HG03045 (cell line): ENCODE measurements at regions not wholly inside any gene's neighbourhood (a gene's known extent, or its start where the extent isn't known, plus 50 kb on each side); places are given as distances from the start of the nearest gene placed in this dataset.
"Not testable (repeated sequence)": the region's sequence is repeated elsewhere in the genome, so short reads cannot be mapped to it uniquely, and the experiment has no call there.

ENCODE experiments used
- ATAC-seq: cut with Tn5 transposase; IDR thresholded peaks from one replicate; pipeline ENCODE4 v1.9.1; 2021; ENCODE audit warnings: mild to moderate bottlenecking, moderate library complexity; ENCODE audit not compliant: unreplicated experiment

DNA sequence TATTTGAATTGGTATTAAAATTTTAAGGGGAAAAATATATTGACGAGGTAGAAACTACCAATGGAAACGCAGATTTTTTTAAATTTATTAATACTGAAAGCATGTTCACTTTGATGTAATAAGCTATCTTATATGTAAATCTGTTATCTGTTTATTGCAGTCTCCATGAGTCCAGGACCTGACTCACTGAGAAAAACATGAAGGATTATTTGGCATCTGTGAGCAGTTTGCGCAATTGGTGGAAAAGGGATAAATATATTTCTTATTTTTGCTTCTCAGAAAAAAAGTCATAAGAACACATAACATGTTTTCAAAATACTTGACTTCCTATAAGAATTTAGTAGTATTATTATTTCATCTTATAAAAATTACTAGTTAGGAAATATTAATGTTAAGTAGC is 561.4 kb downstream of the ADCYAP1 start:
- ATAC-seq = no peak

DNA sequence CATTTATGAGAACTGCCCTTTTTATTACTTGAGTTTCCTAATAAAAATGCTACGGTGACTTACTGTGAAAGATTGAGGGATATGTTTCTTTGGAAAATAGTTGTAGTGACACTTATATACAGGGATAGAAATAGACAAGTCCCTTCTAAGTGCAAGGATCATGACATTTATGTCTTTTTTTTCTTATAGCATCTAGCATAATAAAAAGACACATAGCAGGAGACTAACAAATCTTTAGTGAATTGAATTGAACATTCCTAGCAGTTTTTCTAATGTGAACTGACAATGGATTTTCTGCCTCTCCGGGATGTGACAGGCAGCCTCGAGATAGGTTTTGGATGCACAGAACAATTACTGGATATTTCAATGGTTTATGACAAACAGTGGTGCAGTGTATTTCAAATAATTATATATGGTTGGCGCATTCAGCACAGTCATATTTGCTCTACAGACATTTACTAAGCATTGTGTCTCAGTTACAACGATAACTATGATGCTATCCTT is 562.8 kb downstream of the ADCYAP1 start:
- no peak for ATAC-seq

DNA sequence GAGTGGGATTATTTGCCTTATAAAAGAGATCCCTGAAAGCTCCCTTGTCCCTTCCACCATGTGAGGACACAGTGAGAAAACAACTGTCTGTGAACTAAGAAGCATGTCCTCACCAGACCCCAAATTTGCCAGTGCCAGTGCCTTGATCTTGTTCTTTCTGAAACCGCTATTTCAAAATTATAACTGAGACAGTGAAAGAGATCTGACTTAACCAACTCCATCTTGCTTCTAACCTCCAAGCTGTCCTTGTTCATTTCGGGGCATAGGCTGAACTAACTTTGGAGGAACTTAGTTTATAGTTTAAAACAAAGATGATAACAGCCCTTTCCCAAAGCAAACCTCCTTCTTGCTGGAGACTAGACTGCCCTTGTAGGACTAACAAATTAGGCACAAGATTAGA is 563.9 kb downstream of the ADCYAP1 start:
- no peak for ATAC-seq

DNA sequence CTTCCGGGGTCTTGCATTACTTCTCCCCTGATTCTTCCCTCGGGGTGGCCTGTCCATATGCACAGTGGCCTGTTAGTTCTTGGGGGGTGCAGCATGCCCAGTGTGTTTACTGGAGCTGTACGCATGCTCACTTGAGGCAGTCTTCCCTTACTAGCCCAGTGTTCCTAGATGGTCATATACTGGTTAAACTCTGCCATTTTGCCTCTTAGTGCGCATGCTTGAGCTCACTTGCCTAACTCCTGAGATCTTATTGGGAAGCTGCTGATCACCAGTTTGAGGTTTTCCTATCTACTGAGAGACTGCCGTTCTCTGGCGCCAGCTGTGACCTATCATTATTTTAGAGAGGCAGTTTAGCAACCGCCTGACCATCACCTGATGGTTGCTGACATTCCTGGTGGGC is 571.2 kb downstream of the ADCYAP1 start:
- ATAC-seq = no peak

DNA sequence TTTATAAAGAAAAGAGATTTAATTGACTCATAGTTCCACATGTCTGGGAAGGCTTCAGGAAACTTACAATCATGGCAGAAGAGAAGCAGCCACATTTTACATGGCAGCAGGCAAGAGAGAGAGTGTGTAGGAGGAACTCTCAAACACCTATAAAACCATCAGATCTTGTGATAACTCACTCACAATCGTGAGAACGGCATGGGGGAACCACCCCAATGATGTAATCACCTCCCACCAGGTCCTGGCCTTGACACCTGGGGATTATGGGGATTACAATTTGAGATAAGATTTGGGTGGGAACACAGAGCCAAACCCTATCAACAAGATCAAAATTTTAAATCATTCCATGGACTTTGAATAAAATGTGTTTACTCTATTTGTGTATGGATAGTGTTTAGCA is 575.6 kb downstream of the ADCYAP1 start:
- ATAC-seq = no peak

DNA sequence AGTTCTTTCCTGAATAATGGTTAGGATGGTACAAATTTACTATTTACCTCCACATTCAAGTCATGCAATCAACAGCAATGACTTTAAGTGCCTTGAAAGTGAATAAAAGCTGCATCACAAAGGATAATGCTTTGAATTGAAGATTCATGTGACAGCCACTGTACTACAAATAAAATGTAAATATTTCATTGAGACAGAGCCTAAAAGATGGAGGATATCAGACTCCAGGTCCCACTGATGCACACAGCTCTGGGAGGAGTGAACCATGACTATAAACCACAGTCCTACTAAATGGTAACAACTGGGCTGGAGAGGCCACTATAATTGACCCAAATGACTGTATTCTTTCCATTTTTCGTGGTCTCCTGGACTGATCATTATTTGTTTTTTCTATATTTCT is 576.9 kb downstream of the ADCYAP1 start:
- no peak for ATAC-seq

DNA sequence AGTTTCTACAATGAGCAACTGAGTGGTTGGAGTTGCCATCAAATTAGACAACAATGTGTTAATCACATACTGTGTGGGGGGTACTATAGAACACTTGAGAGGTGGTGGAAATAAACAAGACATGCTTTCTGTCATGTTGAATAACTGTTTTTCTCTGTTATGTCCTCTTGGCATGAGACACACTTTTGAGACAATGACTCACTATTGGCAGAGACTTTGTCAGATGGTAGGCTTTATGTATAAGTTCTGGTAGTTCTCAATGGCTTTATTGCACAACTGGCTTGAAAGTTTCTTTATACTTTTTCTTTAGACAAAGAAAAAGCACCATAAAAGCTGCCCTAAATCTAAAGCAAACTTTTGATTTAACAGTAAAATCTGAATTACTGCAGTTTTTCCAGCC is 578.7 kb downstream of the ADCYAP1 start:
- ATAC-seq = no peak

DNA sequence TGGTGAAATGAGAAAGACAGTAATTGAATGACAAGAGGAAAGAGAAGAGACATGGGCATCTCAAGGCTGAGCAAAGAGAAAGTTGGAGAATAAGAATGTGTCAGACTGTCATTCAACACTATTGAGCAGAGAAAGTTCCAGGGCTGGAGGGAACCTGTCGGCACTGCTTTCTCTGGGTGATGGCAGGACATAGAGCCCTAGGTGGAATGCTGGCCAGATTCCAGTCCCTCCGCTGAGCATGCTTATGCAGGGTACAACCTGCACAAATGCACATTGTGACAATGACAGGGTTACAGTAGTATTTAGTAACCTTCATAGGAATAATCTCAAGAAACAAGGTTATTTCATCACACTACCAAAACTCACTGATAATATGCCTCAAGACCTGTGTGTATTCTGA is 582.8 kb downstream of the ADCYAP1 start:
- no peak for ATAC-seq

DNA sequence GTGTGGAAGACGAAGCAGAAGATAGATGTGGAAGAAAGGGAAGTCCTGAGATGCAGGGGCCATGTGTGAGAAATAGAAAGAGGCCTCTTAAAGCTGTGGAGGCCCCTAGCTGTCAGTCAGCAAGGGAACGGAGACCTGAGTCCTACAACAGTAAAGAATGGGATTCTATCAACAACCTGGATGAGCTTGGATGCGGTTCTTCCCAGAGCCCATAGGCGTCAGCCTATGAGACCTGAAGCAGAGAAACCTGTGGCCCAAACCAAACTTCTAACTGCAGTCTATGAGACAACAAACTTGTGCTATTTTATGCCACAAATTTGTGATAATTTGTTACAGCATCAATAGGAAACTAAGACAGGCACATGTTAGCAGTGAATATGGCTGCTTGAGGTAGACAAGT is 583.7 kb downstream of the ADCYAP1 start:
- no peak for ATAC-seq

DNA sequence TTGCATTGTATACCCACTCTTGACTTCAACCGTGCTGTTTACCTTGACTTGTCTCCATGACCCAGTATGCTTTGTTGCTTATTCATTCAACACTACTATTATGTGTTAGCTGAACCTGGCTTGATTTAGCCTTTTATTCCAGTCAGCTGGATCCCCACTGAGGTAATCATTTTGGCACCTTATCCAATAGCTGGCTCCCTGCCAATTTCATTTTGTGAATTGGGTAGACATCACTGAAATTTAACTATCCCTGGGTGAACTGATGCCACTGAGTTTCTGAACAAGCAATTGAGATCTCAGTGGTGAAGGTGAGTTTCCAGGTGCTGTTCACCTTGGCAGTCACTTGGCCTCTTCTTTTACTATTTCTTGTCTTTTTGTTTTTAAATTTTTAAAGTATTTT is 584.3 kb downstream of the ADCYAP1 start:
- ATAC-seq = no peak

DNA sequence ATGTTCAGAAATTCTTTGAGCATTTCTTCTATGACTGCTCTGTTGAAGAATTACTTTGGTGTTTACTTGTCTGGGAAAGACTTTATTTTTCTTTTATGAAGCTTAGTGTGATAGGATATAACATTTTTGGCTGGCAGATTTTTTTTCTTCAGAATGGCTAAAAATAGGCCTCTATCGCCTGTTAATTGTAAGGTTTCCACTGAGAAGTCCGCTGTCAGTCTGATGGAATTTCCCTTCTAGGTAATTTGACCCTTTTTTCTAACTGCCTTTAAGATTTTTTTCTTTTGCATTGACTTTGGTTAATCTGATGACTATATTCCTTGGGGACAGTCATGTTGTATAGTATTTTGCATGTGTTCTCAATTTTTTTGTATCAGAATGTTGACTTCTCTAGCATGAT is 590.7 kb downstream of the ADCYAP1 start:
- no peak for ATAC-seq

DNA sequence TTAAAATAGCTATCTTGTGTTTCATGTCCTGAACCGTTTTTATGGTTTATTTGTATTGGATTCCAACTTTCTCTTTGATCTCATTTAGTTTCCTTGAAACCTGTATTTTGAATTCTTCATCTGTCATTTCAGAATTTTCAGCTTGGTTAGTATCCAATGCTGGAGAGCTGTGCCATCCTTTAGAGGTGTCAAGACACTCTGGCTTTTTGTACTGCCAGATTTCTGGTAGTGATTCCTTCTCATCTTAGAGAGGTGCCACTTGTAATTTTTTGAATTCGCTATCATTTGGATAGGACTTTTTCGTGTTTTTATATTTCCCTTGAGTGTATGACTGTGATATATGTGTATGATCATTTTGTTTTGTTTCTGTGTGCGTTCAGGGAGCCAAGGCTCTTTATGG is 591.4 kb downstream of the ADCYAP1 start:
- no peak for ATAC-seq

DNA sequence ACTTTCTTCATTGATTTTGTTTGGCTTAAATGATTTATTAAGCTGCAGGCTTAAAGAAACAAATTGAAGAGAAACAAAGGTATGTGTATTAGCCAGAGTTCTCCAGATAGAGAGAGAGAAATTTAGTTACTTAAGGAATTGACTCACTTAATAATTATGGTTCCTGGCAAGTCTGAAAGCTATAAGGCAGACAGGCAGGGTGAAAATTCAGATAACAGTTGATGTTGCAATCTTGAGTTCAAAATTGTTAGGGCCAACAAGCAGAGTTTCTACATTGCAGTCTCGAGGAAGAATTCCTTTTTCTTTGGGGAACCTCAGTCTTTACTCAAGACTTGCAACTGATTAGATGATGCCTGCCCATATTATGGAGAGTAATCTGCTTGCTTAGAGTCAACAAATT is 593.5 kb downstream of the ADCYAP1 start:
- no peak for ATAC-seq

DNA sequence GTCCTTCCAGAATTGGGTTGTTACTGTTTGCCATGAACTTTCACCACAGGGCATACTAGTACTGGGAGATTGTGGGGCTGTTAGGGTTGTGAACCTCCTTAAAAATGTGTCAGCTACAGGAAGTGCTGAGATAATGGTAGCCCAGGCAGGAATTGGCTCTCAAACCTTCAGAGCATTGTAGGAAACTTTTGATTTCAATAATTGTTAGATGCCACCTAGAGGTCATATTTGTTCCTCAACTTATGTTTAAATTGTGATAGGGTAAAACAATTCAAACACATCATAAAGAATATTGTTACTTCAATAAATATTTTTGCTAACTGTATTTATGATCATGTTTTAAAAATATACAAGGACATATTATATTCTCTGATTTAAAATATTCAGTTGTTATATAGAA is 594.6 kb downstream of the ADCYAP1 start:
- ATAC-seq = no peak

DNA sequence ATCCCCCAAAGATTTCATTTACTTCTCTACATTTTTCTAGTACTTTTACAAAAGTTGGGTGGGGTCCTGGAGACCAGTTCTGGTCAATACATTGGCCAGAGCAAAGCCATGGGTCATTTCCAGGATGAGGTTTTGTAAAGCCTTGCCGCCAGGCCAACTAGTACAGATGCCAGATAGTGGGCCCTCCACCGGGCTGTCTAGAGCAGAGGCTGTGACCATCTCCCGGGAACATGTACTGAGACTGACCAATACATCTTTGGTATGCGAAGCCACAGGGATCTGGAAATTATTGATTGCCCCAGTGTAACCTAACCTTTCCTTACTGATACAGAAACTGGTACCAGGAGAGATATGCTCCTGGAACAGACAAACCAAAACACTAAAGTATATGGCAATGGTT is 599.2 kb downstream of the ADCYAP1 start:
- ATAC-seq = no peak

DNA sequence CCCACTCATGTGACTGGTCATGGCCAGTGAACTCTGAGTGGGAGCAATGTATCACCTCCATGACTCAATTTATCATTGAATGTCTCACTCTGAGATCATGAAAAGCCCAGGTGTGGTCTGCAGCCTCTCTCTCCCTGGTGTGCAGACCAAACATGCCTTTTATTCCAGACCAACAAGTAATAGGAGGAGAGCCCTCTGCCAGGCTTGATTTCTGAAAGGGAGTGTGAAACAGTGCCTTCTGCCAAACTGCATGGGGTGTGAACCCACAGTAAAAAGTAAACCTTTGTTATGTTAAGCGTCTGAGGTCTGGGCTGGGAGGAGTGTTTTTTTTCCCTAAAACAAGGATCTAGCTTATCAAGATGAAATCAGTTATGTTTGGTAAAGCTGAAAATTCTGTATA is 601.2 kb downstream of the ADCYAP1 start:
- no peak for ATAC-seq

DNA sequence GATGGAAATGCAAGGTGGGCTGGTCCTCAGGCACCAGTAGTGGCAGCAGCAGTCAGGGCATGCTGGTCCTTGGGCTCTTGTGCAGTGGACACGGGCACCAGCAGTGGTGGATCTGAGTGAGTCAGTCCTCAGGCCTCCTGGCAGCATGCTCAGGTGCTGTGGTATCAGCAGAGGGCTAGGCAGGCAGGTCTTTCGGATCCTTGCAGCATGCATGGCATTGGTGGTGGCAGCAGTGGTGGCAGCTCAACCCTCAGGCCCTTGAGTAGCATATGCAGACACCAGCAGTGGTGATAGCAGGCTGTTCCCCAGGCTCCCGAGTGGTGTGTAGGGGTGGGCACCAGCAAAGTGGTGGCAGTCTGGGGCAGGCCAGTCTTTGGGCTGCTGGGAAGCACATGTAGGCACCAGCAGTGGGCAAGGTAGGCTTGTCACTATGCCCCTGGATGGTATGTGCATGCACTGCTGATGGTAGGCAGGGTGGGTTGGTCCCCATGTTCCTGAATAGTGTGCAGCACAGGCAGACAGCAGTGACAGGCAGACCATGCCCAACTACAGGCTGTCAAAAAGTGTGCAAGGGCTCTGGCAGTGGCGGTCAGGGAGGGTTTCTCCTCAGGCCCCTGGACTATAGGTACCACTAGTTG is 606.0 kb downstream of the ADCYAP1 start:
- no peak for ATAC-seq

DNA sequence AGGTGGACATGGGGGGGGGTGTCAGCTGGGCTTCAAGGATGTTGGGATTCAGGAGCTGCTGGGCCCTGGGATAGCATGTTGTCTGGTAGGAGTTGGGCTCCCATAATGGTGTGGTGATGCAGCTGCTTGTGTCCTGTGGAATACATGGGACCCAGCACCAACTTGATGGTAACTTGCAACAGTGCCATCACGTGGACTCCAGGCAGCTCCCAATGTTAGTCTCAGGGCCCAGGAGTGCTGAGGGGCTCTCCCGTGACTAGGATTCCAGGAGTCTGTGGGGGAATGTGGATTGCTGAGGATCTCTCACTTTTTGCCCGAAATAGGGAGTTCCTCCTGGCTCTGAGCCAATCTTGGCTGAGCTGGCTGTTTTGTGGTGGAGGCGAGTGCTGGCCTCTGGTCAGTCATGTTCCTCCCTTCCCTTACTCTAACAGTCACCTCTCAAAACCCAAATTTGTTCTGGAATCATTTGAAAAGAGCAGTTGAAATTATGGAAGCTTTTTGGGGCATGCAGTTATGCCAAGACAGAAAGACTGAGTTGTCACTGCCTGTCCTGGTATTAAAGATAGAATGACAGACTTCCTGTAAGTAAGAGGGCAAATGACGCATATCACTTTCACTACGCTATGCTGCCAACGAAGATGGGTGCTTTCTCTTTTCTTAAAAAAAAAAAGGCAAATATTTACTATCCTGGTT is 607.1 kb downstream of the ADCYAP1 start:
- no peak for ATAC-seq

DNA sequence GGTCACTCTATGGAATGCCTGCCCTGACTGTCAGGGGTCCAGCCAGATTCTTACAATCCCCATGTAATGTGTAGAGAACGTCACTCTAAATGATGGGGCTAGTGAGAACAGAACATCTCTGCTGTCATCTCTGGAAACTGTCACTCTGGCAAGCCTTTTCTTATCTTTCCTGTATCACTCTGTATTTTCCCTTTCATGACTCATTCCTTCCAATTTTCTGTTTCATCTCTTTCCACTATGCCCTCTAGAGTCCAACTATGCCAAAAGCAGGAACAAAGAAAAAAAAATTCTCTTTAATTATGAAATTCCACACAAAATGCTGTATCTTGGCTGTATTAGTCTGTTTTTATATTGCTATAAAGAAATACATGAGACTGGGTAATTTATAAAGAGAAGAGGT is 608.8 kb downstream of the ADCYAP1 start:
- no peak for ATAC-seq

DNA sequence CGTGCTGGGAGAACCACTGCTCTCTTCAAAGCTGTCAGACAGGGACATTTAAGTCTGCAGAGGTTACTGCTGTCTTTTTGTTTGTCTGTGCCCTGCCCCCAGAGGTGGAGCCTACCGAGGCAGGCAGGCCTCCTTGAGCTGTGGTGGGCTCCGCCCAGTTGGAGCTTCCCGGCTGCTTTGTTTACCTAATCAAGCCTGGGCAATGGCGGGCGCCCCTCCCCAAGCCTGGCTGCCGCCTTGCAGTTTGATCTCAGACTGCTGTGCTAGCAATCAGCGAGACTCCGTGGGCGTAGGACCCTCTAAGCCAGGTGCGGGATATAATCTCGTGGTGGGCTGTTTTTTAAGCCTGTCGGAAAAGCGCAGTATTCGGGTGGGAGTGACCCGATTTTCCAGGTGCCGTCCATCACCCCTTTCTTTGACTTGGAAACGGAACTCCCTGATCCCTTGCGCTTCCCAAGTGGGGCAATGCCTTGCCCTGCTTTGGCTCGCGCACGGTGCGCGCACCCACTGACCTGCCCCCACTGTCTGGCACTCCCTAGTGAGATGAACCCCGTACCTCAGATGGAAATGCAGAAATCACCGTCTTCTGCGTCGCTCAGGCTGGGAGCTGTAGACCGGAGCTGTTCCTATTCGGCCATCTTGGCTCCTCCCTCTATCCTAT is 617.0 kb downstream of the ADCYAP1 start:
- not testable (repeated sequence) for ATAC-seq

DNA sequence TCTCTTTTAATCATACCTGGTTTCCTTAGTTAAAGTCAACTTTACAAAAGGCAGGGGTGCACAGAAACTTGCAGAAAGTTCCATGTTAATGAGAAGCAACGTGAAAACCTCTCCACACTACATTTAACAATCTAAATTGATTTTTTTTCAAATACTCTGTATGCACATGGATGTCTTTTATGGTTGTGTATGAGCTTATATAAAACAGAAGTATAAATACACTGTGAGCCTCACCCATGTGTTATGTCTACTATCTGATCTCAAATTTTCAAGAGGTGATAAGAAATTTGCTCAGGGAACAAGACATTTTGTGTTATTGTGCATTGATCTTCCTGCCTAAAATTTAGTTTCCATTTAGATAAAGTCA is 617.6 kb downstream of the ADCYAP1 start:
- ATAC-seq = no peak

DNA sequence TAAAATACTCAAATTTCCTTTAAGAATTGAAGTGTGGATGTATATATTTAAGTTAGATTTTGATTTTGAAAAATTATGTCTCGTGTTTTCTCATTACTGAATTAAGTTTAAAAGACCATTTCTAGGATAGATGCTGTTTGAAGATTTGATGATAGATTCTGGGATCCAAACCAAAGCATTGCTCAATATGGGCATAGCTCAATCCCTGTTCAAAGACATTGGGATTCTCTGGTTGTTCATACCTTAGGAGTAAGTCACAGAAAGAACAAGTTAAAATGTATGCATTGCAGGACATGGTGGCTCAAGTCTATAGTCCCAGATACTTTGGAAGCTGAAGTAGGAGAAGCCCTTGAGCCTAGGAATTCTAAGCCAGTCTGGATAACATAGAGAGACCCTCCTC is 622.3 kb downstream of the ADCYAP1 start:
- ATAC-seq = no peak
